ENCODE measurements at regions not wholly inside any gene's neighbourhood (a gene's known extent, or its start where the extent isn't known, plus 50 kb on each side); places are given as distances from the start of the nearest gene placed in this dataset.

DNA sequence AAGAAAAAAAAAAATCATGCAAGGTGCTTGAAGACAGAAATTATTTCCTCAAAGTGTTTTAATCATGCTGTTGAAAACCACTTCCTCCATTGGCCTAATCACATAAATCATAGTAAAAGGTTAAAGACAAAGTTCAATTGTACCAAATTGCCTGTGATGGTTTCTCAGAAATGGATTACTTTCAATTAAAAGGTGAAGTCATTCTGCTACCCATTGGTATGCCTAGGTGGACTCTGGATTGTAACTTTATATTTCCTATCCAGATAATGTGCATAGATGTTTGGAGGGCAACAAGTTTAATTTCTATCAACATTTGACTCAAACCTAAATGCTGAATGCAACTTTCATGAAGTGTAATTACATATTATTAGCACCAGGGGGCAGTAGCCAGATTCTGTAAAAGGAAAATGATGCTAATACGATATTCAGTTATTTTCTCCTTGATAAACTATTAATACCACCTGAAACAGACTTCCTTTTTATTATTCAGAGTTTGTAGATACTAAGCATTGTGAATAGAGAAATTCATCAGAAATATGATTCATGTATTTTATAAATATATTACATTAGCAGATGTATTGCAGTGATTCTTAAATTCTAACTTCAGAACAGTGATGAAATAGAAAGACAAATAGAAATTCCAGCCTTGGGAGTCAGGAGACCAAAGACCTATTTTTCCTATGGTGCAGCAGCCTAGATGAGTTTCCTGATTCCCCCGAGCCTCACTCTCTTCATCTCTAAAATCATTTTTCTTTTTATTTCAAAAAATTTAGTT is 148.2 kb downstream of the CAAP1 start:
- no peak overlapping the region for H3K4me3 ChIP-seq (ENCODE audit: low read depth, low read length)
- peak; percentile 63 for TF ChIP-seq CTCF (conservative IDR thresholded peaks at IDR 0.05; ENCODE audit: low read depth, low read length)
- DNase-seq (ENCODE audit: low read depth) = peak; percentile 63

- H3K4me3 ChIP-seq (ENCODE audit: low read depth, low read length) = no peak overlapping the region
- no peak for TF ChIP-seq CTCF (conservative IDR thresholded peaks at IDR 0.05; ENCODE audit: low read depth, low read length)
- no peak for DNase-seq (ENCODE audit: low read depth)
Observed at GRCh38 chr9:26742828-26743476, 149.7 kb downstream of the CAAP1 start.

DNA sequence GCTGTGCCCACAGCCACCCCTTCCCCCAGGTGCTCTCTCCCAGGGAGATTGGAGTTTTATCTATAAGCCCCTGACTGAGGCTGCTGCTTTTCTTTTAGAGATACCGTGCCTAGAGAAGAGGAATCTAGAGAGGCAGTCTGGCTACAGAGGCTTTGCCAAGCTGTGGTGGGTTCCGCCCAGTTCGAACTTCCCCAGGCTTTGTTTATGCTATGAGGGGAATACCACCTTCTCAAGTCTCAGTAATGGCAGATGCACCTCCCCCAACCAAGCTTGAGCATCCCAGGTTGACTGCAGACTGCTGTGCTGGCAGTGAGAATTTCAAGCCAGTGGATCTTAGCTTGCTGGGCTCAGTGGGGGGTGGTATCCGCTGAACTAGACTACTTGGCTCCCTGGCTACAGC is 157.4 kb downstream of the CAAP1 start:
- DNase-seq (ENCODE audit: low read depth) = no peak
- H3K4me3 ChIP-seq (ENCODE audit: low read depth, low read length) = no peak overlapping the region
- no peak for TF ChIP-seq CTCF (conservative IDR thresholded peaks at IDR 0.05; ENCODE audit: low read depth, low read length)

- no peak for TF ChIP-seq CTCF (conservative IDR thresholded peaks at IDR 0.05; ENCODE audit: low read depth, low read length)
- no peak for DNase-seq (ENCODE audit: low read depth)
- no peak overlapping the region for H3K4me3 ChIP-seq (ENCODE audit: low read depth, low read length)
Observed at GRCh38 chr9:26729187-26729586, 163.4 kb downstream of the CAAP1 start.

- no peak for DNase-seq (ENCODE audit: low read depth)
- TF ChIP-seq CTCF (conservative IDR thresholded peaks at IDR 0.05; ENCODE audit: low read depth, low read length) = no peak
- no peak overlapping the region for H3K4me3 ChIP-seq (ENCODE audit: low read depth, low read length)
Observed at GRCh38 chr9:26727471-26727870, 165.1 kb downstream of the CAAP1 start.

DNA sequence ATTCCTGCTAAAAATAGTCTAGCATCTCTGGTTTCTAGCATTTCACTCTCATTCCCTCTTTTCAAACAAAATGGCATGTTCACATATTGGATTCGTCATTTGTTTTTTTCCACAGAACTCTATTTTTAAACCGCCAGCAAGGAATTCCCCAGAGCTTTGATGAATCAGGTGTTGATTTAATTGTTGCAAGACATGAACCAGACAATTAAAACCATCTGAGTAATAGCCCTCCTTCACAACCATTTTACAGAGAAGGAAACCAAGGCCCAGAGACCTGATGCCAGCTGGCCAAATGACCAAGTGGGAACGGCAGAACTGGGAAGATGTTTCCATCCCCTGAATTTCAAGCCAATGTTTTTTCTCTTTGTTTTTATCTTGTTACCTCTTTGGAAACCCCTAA is 167.0 kb downstream of the CAAP1 start:
- TF ChIP-seq CTCF (conservative IDR thresholded peaks at IDR 0.05; ENCODE audit: low read depth, low read length) = no peak
- no peak for DNase-seq (ENCODE audit: low read depth)
- no peak overlapping the region for H3K4me3 ChIP-seq (ENCODE audit: low read depth, low read length)

DNA sequence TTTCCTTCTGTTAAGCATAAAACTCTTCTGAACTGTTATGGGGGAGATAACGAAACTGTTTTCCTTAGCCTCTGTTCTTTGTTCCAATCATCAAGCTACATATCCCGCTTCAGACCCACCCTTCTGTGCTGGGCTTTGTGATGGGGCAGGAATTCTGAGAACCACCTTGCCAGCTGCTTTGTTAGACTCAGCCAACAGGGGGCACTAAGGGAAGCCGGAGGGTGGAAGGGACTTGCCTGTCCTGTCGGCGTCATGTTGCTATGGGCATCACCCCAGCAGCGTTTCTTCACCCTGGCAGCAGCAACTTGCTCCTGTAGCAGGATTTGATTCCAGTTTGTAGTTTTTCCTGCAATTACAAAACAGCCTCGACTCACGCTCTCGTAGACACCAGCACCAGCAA is 169.1 kb downstream of the CAAP1 start:
- peak; percentile 9 for DNase-seq (ENCODE audit: low read depth)
- H3K4me3 ChIP-seq (ENCODE audit: low read depth, low read length) = no peak overlapping the region
- TF ChIP-seq CTCF (conservative IDR thresholded peaks at IDR 0.05; ENCODE audit: low read depth, low read length) = peak; percentile 41

Measured in choroid plexus epithelial cell (primary cell).